Neural cell (in vitro differentiated cells): ENCODE measurements at regions not wholly inside any gene's neighbourhood (a gene's known extent, or its start where the extent isn't known, plus 50 kb on each side); places are given as distances from the start of the nearest gene placed in this dataset.
"Not testable (repeated sequence)": the region's sequence is repeated elsewhere in the genome, so short reads cannot be mapped to it uniquely, and the experiment has no call there.

Experiments
- H2AFZ ChIP-seq: fragments of 200-600, 300-800 bp; sonication (generic), shearing (Covaris generic); 2 replicates; pipeline ENCODE4 v1.6.0; 2014; ENCODE audit warnings: low read depth, mild to moderate bottlenecking, antibody characterized with exemption, low read length, moderate library complexity
- H3F3A ChIP-seq: fragments of 200-600 bp; shearing (Covaris generic); 2 replicates; pipeline ENCODE4 v1.6.1; 2016; ENCODE audit warnings: mild to moderate bottlenecking, moderate library complexity, mixed read lengths, antibody characterized with exemption, low read length; ENCODE audit not compliant: insufficient read depth, poor library complexity, severe bottlenecking
- H3K27ac ChIP-seq: fragments of 200-600, 300-800 bp; sonication (generic), shearing (Covaris generic); 2 replicates; pipeline ENCODE4 v1.5.1; 2014; ENCODE audit warnings: mild to moderate bottlenecking, low read length, moderate library complexity
- H3K27me3 ChIP-seq: fragments of 300-800, 200-600 bp; sonication (generic), shearing (Covaris generic); 2 replicates; pipeline ENCODE4 v1.6.0; 2014; ENCODE audit warnings: mild to moderate bottlenecking, low read depth, low read length, moderate library complexity; ENCODE audit not compliant: insufficient read depth
- H3K36me3 ChIP-seq: fragments of 300-800, 200-600 bp; sonication (generic), shearing (Covaris generic); 2 replicates; pipeline ENCODE4 v1.5.1; 2014; ENCODE audit warnings: mild to moderate bottlenecking, antibody characterized with exemption, low read length, moderate library complexity; ENCODE audit not compliant: insufficient read depth
- H3K4me2 ChIP-seq: fragments of 300-800, 200-600 bp; sonication (generic), shearing (Covaris generic); 2 replicates; pipeline ENCODE4 v1.6.0; 2014; ENCODE audit warnings: mild to moderate bottlenecking, low read length
- H3K4me3 ChIP-seq: fragments of 300-800, 200-600 bp; sonication (generic), shearing (Covaris generic); 2 replicates; pipeline ENCODE4 v1.5.1; 2014; ENCODE audit warnings: mild to moderate bottlenecking, low read length, moderate library complexity
- H3K79me2 ChIP-seq: fragments of 200-600 bp; shearing (Covaris generic); replicated peaks from 2 replicates; pipeline ENCODE4 v1.6.0; 2014; ENCODE audit warnings: mild to moderate bottlenecking, low read length, moderate library complexity; ENCODE audit not compliant: insufficient read depth
- H3K9ac ChIP-seq: fragments of 300-800, 200-600 bp; sonication (generic), shearing (Covaris generic); 2 replicates; pipeline ENCODE4 v1.6.1; 2016; ENCODE audit warnings: mild to moderate bottlenecking, low read length, mixed read lengths
- H3K9me2 ChIP-seq: fragments of 200-600 bp; shearing (Covaris generic); 2 replicates; pipeline ENCODE4 v1.6.1; 2016; ENCODE audit warnings: mild to moderate bottlenecking, low read length, mixed read lengths; ENCODE audit not compliant: insufficient read depth
- H3K9me3 ChIP-seq: fragments of 200-600, 300-800 bp; sonication (generic), shearing (Covaris generic); 2 replicates; pipeline ENCODE4 v1.6.1; 2016; ENCODE audit warnings: mild to moderate bottlenecking, mixed run types, low read length, moderate library complexity, mixed read lengths
- H4K20me1 ChIP-seq: fragments of 200-600 bp; shearing (Covaris generic); 2 replicates; pipeline ENCODE4 v1.6.1; 2016; ENCODE audit warnings: mild to moderate bottlenecking, mixed run types; ENCODE audit not compliant: insufficient read depth
- CTCF ChIP-seq: fragments of 450-650 bp; IDR thresholded peaks from 2 replicates; pipeline ENCODE4 v1.5.1; 2014; ENCODE audit warnings: antibody characterized with exemption, mild to moderate bottlenecking, moderate library complexity; ENCODE audit not compliant: poor library complexity, severe bottlenecking
- EP300 ChIP-seq: fragments of 450-650 bp; conservative IDR thresholded peaks from 2 replicates; pipeline ENCODE4 v1.6.1; 2014; ENCODE audit warnings: antibody characterized with exemption, mild to moderate bottlenecking, moderate library complexity; ENCODE audit not compliant: poor library complexity, severe bottlenecking
- EZH2 ChIP-seq: fragments of 200-600, 300-800 bp; shearing (Covaris generic), sonication (generic); IDR thresholded peaks from 2 replicates; pipeline ENCODE4 v1.6.1; 2014; ENCODE audit warnings: antibody characterized with exemption, low read length, borderline replicate concordance, mild to moderate bottlenecking; ENCODE audit not compliant: insufficient read depth, poor library complexity, severe bottlenecking
- MXI1 ChIP-seq: fragments of 450-650 bp; conservative IDR thresholded peaks from 2 replicates; pipeline ENCODE4 v1.6.1; 2014; ENCODE audit warnings: antibody characterized with exemption, mild to moderate bottlenecking; ENCODE audit not compliant: poor library complexity, severe bottlenecking
- POLR2AphosphoS5 ChIP-seq: IDR thresholded peaks from 2 replicates; pipeline ENCODE4 v1.6.1; 2012
- RAD21 ChIP-seq: fragments of 450-650 bp; conservative IDR thresholded peaks from 2 replicates; pipeline ENCODE4 v1.6.1; 2014; ENCODE audit warnings: antibody characterized with exemption, mild to moderate bottlenecking, moderate library complexity
- REST ChIP-seq: IDR thresholded peaks from 2 replicates; pipeline ENCODE4 v1.6.1; 2012; ENCODE audit warnings: borderline replicate concordance
- SMC3 ChIP-seq: fragments of 450-650 bp; conservative IDR thresholded peaks from 2 replicates; pipeline ENCODE4 v1.6.1; 2014; ENCODE audit warnings: antibody characterized with exemption, mild to moderate bottlenecking, moderate library complexity; ENCODE audit not compliant: poor library complexity
- TAF1 ChIP-seq: IDR thresholded peaks from 2 replicates; pipeline ENCODE4 v1.6.1; 2012; ENCODE audit warnings: low read depth

- no peaks in the 10 kb centered on the region for H3K9me2 ChIP-seq
- no peak overlapping the region for H2AFZ ChIP-seq
- H3K36me3 ChIP-seq = no peaks in the 10 kb centered on the region
- TF ChIP-seq CTCF (no peak), TAF1 (no peak), EP300 (no peak), SMC3 (no peak), REST (no peak), RAD21 (no peak), EZH2 (no peak), MXI1 (no peak), POLR2AphosphoS5 (no peak)
- H3K4me2 ChIP-seq = no peak overlapping the region
- no peaks in the 10 kb centered on the region for H3K9me3 ChIP-seq
- H3K79me2 ChIP-seq = no peaks in the 10 kb centered on the region
- no peak overlapping the region for H3K4me3 ChIP-seq
- no peaks in the 10 kb centered on the region for H3K27me3 ChIP-seq
- H3F3A ChIP-seq = no peaks in the 10 kb centered on the region
- no peak overlapping the region for H3K9ac ChIP-seq
- no peak overlapping the region for H3K27ac ChIP-seq
- H4K20me1 ChIP-seq = no peaks in the 10 kb centered on the region
Observed at GRCh38 chr4:72706684-72707083, 137.7 kb upstream of the ADAMTS3 start.

- H3K9me2 ChIP-seq, H3K4me3 ChIP-seq, H3K27me3 ChIP-seq, H3F3A ChIP-seq, H3K9me3 ChIP-seq, H3K36me3 ChIP-seq, H3K79me2 ChIP-seq, H3K4me2 ChIP-seq, H3K9ac ChIP-seq, H3K27ac ChIP-seq, H4K20me1 ChIP-seq, H2AFZ ChIP-seq: not testable (repeated sequence)
Observed at GRCh38 chr4:72704925-72705640, 136.1 kb upstream of the ADAMTS3 start.

GRCh38 chr4:72702948-72703347 lies 133.9 kb upstream of the ADAMTS3 start:
- no peaks in the 10 kb centered on the region for H3F3A ChIP-seq
- H3K9me3 ChIP-seq = no peaks in the 10 kb centered on the region
- no peak overlapping the region for H3K4me3 ChIP-seq
- H3K9ac ChIP-seq = no peak overlapping the region
- no peaks in the 10 kb centered on the region for H3K27me3 ChIP-seq
- H3K4me2 ChIP-seq = no peak overlapping the region
- no peak for TF ChIP-seq MXI1
- TF ChIP-seq POLR2AphosphoS5 = peak; percentile 25
- no peak for TF ChIP-seq CTCF
- no peak for TF ChIP-seq TAF1
- peak; percentile 63 for TF ChIP-seq EP300
- TF ChIP-seq REST = no peak
- no peak for TF ChIP-seq EZH2
- TF ChIP-seq SMC3 = no peak
- no peaks in the 10 kb centered on the region for H3K9me2 ChIP-seq
- H3K27ac ChIP-seq = peak overlapping the region; percentile 13
- no peaks in the 10 kb centered on the region for H3K79me2 ChIP-seq
- no peaks in the 10 kb centered on the region for H3K36me3 ChIP-seq
- no peak overlapping the region for H2AFZ ChIP-seq
- H4K20me1 ChIP-seq = no peaks in the 10 kb centered on the region
